ENCODE measurements at regions not wholly inside any gene's neighbourhood (a gene's known extent, or its start where the extent isn't known, plus 50 kb on each side); places are given as distances from the start of the nearest gene placed in this dataset.

DNA sequence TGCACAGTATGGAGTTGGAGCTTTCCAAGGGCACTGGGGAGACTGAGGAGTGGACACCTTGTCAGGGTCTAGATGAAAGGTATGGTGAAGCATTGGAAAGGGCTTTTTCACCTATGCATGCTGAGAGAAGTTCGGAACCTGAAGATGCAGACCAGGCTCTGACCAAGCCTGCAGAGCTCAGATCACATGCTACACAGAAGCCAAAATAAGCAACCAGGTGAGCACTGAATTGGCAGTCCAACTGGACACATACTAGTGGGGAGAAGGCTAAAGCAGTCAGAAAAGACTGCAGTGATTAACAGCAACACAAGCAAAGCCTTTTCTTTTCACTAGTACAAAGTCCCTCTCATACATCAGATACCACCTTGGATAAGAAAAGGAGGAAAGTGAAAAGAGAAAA lies 238.3 kb upstream of the PLSCR5 start:
- no peak overlapping the region for H3K4me3 ChIP-seq (ENCODE audit: control insufficient read depth, low read depth, low read length)
- no peak for DNase-seq (ENCODE audit: low read depth)
- TF ChIP-seq, protein P1, sequence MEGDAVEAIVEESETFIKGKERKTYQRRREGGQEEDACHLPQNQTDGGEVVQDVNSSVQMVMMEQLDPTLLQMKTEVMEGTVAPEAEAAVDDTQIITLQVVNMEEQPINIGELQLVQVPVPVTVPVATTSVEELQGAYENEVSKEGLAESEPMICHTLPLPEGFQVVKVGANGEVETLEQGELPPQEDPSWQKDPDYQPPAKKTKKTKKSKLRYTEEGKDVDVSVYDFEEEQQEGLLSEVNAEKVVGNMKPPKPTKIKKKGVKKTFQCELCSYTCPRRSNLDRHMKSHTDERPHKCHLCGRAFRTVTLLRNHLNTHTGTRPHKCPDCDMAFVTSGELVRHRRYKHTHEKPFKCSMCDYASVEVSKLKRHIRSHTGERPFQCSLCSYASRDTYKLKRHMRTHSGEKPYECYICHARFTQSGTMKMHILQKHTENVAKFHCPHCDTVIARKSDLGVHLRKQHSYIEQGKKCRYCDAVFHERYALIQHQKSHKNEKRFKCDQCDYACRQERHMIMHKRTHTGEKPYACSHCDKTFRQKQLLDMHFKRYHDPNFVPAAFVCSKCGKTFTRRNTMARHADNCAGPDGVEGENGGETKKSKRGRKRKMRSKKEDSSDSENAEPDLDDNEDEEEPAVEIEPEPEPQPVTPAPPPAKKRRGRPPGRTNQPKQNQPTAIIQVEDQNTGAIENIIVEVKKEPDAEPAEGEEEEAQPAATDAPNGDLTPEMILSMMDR (IDR thresholded peaks at IDR 0.05; ENCODE audit: control insufficient read depth, insufficient read depth, low read depth, low read length, missing control alignments) = no peak

GRCh38 chr3:146839727-146840375 lies 234.7 kb upstream of the PLSCR5 start:
- DNase-seq (ENCODE audit: low read depth) = no peak

GRCh38 chr3:146838221-146838620 lies 233.1 kb upstream of the PLSCR5 start:
- TF ChIP-seq, protein P1 (IDR thresholded peaks at IDR 0.05; ENCODE audit: control insufficient read depth, insufficient read depth, low read depth, low read length, missing control alignments) = no peak
- no peak overlapping the region for H3K4me3 ChIP-seq (ENCODE audit: control insufficient read depth, low read depth, low read length)
- DNase-seq (ENCODE audit: low read depth) = no peak

More at GRCh38 chr3:146839727-146840375, 234.7 kb upstream of the PLSCR5 start:
- no peak overlapping the region for H3K4me3 ChIP-seq (ENCODE audit: control insufficient read depth, low read depth, low read length)
- TF ChIP-seq, protein P1 (IDR thresholded peaks at IDR 0.05; ENCODE audit: control insufficient read depth, insufficient read depth, low read depth, low read length, missing control alignments) = no peak

DNA sequence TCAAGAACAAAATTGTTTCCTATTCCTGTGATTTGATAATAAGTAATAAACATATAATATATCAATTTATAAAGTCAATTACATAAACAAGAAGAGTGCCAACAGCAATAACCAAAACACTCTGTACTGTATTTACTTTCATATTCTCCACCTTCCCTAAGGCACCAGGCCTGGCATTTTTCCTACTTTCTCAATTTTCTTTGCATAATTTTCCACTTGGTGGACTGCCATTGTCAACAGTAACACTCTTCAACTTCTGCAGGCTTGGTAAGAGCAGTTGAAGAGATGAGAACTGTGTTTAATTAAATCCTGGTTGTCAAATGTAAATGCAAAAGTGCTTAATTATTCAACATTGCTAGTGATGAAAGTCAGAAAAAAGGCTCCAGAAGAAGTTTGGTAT lies 229.8 kb upstream of the PLSCR5 start:
- DNase-seq (ENCODE audit: low read depth) = no peak
- no peak overlapping the region for H3K4me3 ChIP-seq (ENCODE audit: control insufficient read depth, low read depth, low read length)
- TF ChIP-seq, protein P1 (IDR thresholded peaks at IDR 0.05; ENCODE audit: control insufficient read depth, insufficient read depth, low read depth, low read length, missing control alignments) = no peak

DNA sequence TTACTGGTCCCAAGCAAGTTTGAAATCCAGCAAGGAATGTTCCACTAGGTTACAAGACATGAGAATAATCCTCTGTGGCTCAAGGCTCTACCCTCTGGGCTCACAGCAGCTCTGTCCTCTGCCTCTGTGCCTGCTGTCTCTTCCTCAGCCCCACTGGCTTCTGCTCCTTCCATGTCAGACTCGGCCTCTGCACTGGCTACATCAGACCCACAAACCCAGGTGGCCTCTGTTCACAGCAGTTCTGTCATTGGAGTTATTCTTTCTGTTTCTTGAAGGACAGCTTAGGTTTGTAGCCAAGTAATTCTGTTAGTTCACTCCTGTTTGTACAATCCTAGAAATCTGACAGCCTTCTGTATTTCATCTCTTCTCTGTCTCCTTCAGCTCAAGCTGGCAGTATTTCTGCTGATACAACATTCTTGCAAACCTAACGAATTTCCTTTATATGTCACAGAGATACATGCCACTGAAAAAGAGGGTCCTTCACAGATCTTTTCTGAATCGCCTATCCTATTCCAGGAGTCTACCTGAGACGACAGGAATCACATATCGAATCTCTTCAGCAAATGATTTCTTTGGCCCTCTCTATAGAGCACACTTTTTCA lies 227.8 kb upstream of the PLSCR5 start:
- H3K4me3 ChIP-seq (ENCODE audit: control insufficient read depth, low read depth, low read length) = no peak overlapping the region
- TF ChIP-seq, protein P1 (IDR thresholded peaks at IDR 0.05; ENCODE audit: control insufficient read depth, insufficient read depth, low read depth, low read length, missing control alignments) = no peak
- no peak for DNase-seq (ENCODE audit: low read depth)

DNA sequence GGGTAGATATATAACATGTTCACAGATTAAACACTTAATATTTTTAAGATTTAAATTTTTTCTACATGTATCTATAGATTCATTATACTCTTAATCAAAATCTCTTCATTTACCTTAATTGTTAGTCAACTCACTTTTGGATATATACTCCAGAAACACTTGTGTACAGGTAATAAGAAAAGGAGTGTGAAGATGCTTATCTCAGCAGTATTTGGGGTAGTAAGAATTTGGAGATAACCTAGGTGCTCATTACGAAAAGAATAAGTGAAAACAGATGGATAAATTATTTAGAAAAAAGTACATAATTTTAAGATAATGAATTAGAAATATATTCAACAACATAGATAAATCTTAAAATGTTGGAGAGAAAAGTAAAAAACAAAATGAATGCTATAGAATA lies 226.5 kb upstream of the PLSCR5 start:
- no peak overlapping the region for H3K4me3 ChIP-seq (ENCODE audit: control insufficient read depth, low read depth, low read length)
- no peak for DNase-seq (ENCODE audit: low read depth)
- TF ChIP-seq, protein P1 (IDR thresholded peaks at IDR 0.05; ENCODE audit: control insufficient read depth, insufficient read depth, low read depth, low read length, missing control alignments) = no peak
